ENCODE measurements at regions not wholly inside any gene's neighbourhood (a gene's known extent, or its start where the extent isn't known, plus 50 kb on each side); places are given as distances from the start of the nearest gene placed in this dataset.

DNA sequence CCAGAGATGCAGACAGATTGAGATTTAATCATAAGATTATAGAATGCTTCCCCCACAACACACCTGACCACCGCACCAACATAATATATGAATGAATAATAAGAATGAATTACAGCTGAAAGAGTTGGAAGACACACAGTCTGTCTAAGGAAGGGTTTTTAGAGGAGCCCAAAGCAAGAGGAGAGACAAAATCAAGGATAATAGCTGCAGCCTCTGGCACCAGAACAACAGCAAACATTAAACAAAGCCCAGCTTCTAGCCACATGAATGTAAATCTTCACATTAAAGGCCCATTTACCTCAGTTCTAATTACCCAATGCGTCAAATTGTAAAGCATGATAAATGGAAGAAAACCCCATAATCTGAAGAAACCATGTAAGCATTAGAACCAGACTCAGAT, 133.9 kb downstream of the SPCS3 start:
- no peak for TF ChIP-seq POLR2A (IDR thresholded peaks at IDR 0.05)
- TF ChIP-seq, protein P1, sequence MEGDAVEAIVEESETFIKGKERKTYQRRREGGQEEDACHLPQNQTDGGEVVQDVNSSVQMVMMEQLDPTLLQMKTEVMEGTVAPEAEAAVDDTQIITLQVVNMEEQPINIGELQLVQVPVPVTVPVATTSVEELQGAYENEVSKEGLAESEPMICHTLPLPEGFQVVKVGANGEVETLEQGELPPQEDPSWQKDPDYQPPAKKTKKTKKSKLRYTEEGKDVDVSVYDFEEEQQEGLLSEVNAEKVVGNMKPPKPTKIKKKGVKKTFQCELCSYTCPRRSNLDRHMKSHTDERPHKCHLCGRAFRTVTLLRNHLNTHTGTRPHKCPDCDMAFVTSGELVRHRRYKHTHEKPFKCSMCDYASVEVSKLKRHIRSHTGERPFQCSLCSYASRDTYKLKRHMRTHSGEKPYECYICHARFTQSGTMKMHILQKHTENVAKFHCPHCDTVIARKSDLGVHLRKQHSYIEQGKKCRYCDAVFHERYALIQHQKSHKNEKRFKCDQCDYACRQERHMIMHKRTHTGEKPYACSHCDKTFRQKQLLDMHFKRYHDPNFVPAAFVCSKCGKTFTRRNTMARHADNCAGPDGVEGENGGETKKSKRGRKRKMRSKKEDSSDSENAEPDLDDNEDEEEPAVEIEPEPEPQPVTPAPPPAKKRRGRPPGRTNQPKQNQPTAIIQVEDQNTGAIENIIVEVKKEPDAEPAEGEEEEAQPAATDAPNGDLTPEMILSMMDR (IDR thresholded peaks at IDR 0.05) = no peak
- no peak for DNase-seq (ENCODE audit: low spot score in 2 of 2)
- 71 to 80% methylated on average over 2 of the region's 2 CpGs for WGBS, 2 donors
- no peak overlapping the region for H3K4me3 ChIP-seq (ENCODE audit: low read depth, poor library complexity, severe bottlenecking)
- intact Hi-C loops (cut with DNase I; ENCODE audit: low total_unique reads) = no loop called here

DNA sequence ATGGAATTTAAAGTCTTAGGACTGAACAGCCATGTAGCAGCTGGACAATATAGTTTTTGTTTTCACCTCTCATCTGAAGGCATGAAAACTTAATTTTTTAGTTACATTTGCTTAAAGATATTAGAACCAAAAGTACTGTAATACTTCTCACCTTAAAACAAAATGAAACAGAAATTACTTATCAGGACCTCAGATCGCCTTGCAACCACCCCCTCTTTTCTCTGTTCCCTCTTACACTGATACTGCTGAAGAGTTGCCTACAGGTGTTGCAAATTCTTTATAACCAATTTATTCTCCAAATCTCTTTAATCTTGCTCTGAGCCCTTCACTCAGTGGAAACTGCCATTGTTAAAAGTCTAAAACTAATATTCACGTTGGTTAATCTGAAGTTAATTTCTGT, 145.0 kb downstream of the SPCS3 start:
- intact Hi-C loops (cut with DNase I; ENCODE audit: low total_unique reads) = no loop called here
- H3K4me3 ChIP-seq (ENCODE audit: low read depth, poor library complexity, severe bottlenecking) = no peak overlapping the region
- no peak for DNase-seq (ENCODE audit: low spot score in 2 of 2)
- TF ChIP-seq, protein P1 (IDR thresholded peaks at IDR 0.05) = no peak
- no peak for TF ChIP-seq POLR2A (IDR thresholded peaks at IDR 0.05)
- WGBS, 2 donors = 80 to 88% methylated on average over 2 of the region's 2 CpGs

GRCh38 chr4:176467001-176467400, 147.2 kb downstream of the SPCS3 start:
- H3K4me3 ChIP-seq (ENCODE audit: low read depth, poor library complexity, severe bottlenecking) = no peak overlapping the region
- no peak for TF ChIP-seq POLR2A (IDR thresholded peaks at IDR 0.05)
- TF ChIP-seq, protein P1 (IDR thresholded peaks at IDR 0.05) = no peak
- no peak for DNase-seq (ENCODE audit: low spot score in 2 of 2)
- intact Hi-C loops (cut with DNase I; ENCODE audit: low total_unique reads) = no loop called here
- WGBS, 2 donors = 63 to 68% methylated on average over 6 of the region's 6 CpGs

GRCh38 chr4:176469546-176469945, 149.8 kb downstream of the SPCS3 start:
- no peak for DNase-seq (ENCODE audit: low spot score in 2 of 2)
- no peak overlapping the region for H3K4me3 ChIP-seq (ENCODE audit: low read depth, poor library complexity, severe bottlenecking)
- intact Hi-C loops (cut with DNase I; ENCODE audit: low total_unique reads) = no loop called here
- no peak for TF ChIP-seq POLR2A (IDR thresholded peaks at IDR 0.05)
- TF ChIP-seq, protein P1 (IDR thresholded peaks at IDR 0.05) = no peak

GRCh38 chr4:176470671-176471070, 150.9 kb downstream of the SPCS3 start:
- intact Hi-C loops (cut with DNase I; ENCODE audit: low total_unique reads) = no loop called here
- 53 to 68% methylated on average over 4 of the region's 4 CpGs for WGBS, 2 donors
- no peak overlapping the region for H3K4me3 ChIP-seq (ENCODE audit: low read depth, poor library complexity, severe bottlenecking)
- TF ChIP-seq POLR2A (IDR thresholded peaks at IDR 0.05) = no peak
- TF ChIP-seq, protein P1 (IDR thresholded peaks at IDR 0.05) = no peak
- no peak for DNase-seq (ENCODE audit: low spot score in 2 of 2)

- no peak for TF ChIP-seq POLR2A (IDR thresholded peaks at IDR 0.05)
- TF ChIP-seq, protein P1 (IDR thresholded peaks at IDR 0.05) = no peak
- H3K4me3 ChIP-seq (ENCODE audit: low read depth, poor library complexity, severe bottlenecking) = no peak overlapping the region
Measured at GRCh38 chr4:176475067-176475466, 155.3 kb downstream of the SPCS3 start.

More at GRCh38 chr4:176475067-176475466, 155.3 kb downstream of the SPCS3 start:
- 60 to 81% methylated on average over 4 of the region's 4 CpGs for WGBS, 2 donors
- intact Hi-C loops (cut with DNase I; ENCODE audit: low total_unique reads) = no loop called here
- DNase-seq (ENCODE audit: low spot score in 2 of 2) = no peak
